Chondrocyte (in vitro differentiated cells): ENCODE measurements at regions not wholly inside any gene's neighbourhood (a gene's known extent, or its start where the extent isn't known, plus 50 kb on each side); places are given as distances from the start of the nearest gene placed in this dataset.
A peak's percentile ranks its signal among the peaks of the same experiment; 100 is the strongest.
"Not testable (repeated sequence)": the region's sequence is repeated elsewhere in the genome, so short reads cannot be mapped to it uniquely, and the experiment has no call there.

ENCODE experiments used
- DNase-seq: peaks from one replicate; pipeline ENCODE4 v3.0.0; 2021; ENCODE audit warnings: mixed read lengths, low spot score
- H3K27ac Mint-ChIP-seq: one replicate; pipeline ENCODE4 v1.8.0; 2021; ENCODE audit warnings: mild to moderate bottlenecking, moderate library complexity, mixed read lengths; ENCODE audit not compliant: unreplicated experiment
- H3K27me3 Mint-ChIP-seq: 2 replicates; pipeline ENCODE4 v1.8.0; 2021; ENCODE audit warnings: low read depth, mixed read lengths
- H3K36me3 Mint-ChIP-seq: 2 replicates; pipeline ENCODE4 v1.8.0; 2021; ENCODE audit warnings: low read depth, mixed read lengths
- H3K4me1 Mint-ChIP-seq: 2 replicates; pipeline ENCODE4 v1.8.0; 2021; ENCODE audit warnings: low read depth, mild to moderate bottlenecking, mixed read lengths
- H3K4me3 Mint-ChIP-seq: one replicate; pipeline ENCODE4 v1.8.0; 2021; ENCODE audit warnings: mild to moderate bottlenecking, moderate library complexity, mixed read lengths; ENCODE audit not compliant: unreplicated experiment
- H3K9me3 Mint-ChIP-seq: 2 replicates; pipeline ENCODE4 v1.8.0; 2021; ENCODE audit warnings: low read depth, mixed read lengths
- CTCF ChIP-seq: fragments of 200-600 bp; sonication (generic); IDR thresholded peaks from 2 replicates; pipeline ENCODE4 v1.5.0; 2021; ENCODE audit warnings: antibody characterized with exemption, mild to moderate bottlenecking, moderate library complexity

GRCh38 chrX:3521396-3521795 lies 174.9 kb upstream of the MXRA5 start:
- peaks cover 2% of the 10 kb centered on the region for H3K9me3 Mint-ChIP-seq
- TF ChIP-seq CTCF = no peak
- peaks cover 21% of the 10 kb centered on the region for H3K4me1 Mint-ChIP-seq
- H3K27ac Mint-ChIP-seq = no peak overlapping the region
- DNase-seq = no peak
- H3K27me3 Mint-ChIP-seq = no peaks in the 10 kb centered on the region
- no peaks in the 10 kb centered on the region for H3K36me3 Mint-ChIP-seq
- peak overlapping the region; percentile 45 for H3K4me3 Mint-ChIP-seq

GRCh38 chrX:3520982-3521381 lies 174.5 kb upstream of the MXRA5 start:
- Mint-ChIP-seq H3K36me3 (no peaks in the 10 kb centered on the region), H3K27ac (no peak overlapping the region), H3K27me3 (no peaks in the 10 kb centered on the region), H3K4me3 (peak overlapping the region; percentile 45), H3K4me1 (peaks cover 25% of the 10 kb centered on the region), H3K9me3 (peaks cover 2% of the 10 kb centered on the region)
- no peak for DNase-seq
- no peak for TF ChIP-seq CTCF

DNA sequence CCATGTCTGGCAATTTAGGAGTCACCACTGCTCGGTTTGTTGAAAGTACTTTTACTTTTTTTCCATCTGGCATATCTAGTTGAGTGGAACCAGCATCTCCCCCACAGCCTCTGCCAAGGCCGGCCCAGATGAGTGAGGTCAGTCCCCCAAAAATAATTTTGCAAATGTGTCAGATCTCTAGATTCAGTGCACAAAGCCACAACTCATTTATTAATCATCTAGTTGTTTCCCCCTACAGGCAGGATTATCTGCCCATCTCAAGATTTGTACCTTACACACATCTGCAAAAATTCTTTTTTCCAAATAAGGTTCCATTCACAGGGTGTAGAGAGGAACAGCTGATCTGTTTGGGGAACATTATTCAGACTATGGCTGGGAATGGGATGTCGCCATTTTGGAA lies 174.0 kb upstream of the MXRA5 start:
- Mint-ChIP-seq H3K27me3 (no peaks in the 10 kb centered on the region), H3K9me3 (peaks cover 2% of the 10 kb centered on the region), H3K27ac (no peak overlapping the region), H3K4me3 (no peak overlapping the region), H3K36me3 (no peaks in the 10 kb centered on the region), H3K4me1 (peaks cover 30% of the 10 kb centered on the region)
- TF ChIP-seq CTCF = peak; percentile 19
- no peak for DNase-seq

DNA sequence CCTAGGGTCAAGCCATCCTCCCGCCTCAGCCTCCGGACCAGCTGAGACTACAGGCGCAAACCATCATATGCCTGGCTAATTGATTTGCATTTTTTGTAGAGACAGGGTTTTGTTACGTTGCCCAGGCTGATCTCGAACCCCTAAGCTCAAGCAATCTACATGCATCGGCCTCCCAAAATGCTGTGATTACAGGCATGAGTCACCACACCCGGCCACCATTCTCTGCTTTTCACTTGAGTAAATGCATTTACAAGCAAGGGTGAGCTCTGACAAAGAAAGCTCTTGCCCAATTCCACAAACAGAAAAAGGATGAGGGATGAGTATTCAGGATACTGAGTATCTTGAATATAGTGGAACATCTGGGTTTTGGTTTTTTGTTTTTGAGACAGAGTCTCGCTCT lies 172.9 kb upstream of the MXRA5 start:
- H3K27ac Mint-ChIP-seq, H3K9me3 Mint-ChIP-seq, H3K4me3 Mint-ChIP-seq, H3K36me3 Mint-ChIP-seq, H3K27me3 Mint-ChIP-seq, DNase-seq: not testable (repeated sequence)
- peaks cover 36% of the 10 kb centered on the region for H3K4me1 Mint-ChIP-seq

GRCh38 chrX:3518870-3519269 lies 172.4 kb upstream of the MXRA5 start:
- Mint-ChIP-seq H3K4me3 (no peak overlapping the region), H3K27me3 (no peaks in the 10 kb centered on the region), H3K36me3 (no peaks in the 10 kb centered on the region), H3K4me1 (peaks cover 36% of the 10 kb centered on the region), H3K9me3 (peaks cover 2% of the 10 kb centered on the region), H3K27ac (no peak overlapping the region)
- no peak for TF ChIP-seq CTCF
- no peak for DNase-seq

- Mint-ChIP-seq H3K4me3 (no peak overlapping the region), H3K27ac (peak overlapping the region; percentile 34), H3K27me3 (no peaks in the 10 kb centered on the region), H3K36me3 (no peaks in the 10 kb centered on the region), H3K4me1 (peaks cover 38% of the 10 kb centered on the region), H3K9me3 (peaks cover 2% of the 10 kb centered on the region)
- no peak for TF ChIP-seq CTCF
- DNase-seq = no peak
Measured at GRCh38 chrX:3516051-3516541, 169.6 kb upstream of the MXRA5 start.
